AG08396 (cell line): ENCODE measurements at regions not wholly inside any gene's neighbourhood (a gene's known extent, or its start where the extent isn't known, plus 50 kb on each side); places are given as distances from the start of the nearest gene placed in this dataset.

Experiments
- DNase-seq: peaks from one replicate; pipeline ENCODE4 v3.0.0; 2012; ENCODE audit warnings: low spot score, mixed read lengths

- no peak for DNase-seq
Observed at GRCh38 chr5:6918255-6918654, 205.0 kb downstream of the TENT4A start.

DNA sequence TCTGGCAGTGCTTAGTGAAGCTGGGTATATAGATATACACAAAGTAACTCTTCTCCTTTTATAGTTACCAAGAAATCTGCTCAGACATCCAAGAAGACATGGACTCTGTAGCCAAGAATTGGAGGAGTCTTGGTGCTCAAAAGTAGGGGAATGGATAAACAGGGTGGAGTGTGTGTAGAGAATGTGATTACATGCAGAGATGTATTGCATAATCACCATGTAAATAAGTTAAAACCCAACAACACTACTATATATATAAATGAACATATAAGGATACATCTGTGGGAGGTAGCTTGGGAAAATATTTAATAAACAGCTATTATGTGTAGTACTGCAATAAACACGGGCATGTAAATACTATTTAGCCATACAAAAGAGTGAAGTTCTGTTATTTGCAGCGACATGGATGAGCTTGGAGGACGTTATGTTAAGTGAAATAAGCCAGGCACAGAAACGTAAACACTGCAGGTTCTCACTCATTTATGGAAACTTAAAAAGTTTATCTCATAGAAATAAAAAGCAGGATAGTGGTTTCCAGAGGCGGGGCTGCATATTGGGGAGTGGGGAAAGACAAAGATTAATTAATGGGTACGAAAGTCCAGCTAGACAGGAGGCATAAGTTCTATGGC, 207.5 kb downstream of the TENT4A start:
- DNase-seq: no peak

GRCh38 chr5:6926491-6927038, 213.3 kb downstream of the TENT4A start:
- DNase-seq: no peak

DNA sequence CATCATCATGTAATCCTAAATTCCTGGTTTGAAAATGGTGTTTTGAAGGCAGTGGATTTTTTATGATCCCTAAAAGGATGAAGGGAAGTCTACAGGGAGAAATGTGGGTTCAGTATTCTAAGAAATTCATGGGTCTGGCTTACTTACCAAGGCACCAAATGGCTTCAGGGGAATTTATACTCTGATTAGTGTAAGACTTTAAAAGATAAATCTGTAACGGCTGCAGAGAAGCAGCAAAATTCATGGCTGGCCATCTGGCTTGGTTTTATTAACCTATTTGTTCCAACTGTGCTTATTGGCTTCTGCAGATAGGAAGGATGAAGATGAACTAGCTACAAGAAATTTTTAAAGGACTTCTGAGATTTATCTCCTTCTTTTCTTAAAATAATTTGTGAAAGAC, 222.8 kb downstream of the TENT4A start:
- DNase-seq: no peak

- no peak for DNase-seq
Observed at GRCh38 chr5:6937677-6938076, 224.4 kb downstream of the TENT4A start.

GRCh38 chr5:6941631-6942030, 228.4 kb downstream of the TENT4A start:
- DNase-seq: no peak

DNA sequence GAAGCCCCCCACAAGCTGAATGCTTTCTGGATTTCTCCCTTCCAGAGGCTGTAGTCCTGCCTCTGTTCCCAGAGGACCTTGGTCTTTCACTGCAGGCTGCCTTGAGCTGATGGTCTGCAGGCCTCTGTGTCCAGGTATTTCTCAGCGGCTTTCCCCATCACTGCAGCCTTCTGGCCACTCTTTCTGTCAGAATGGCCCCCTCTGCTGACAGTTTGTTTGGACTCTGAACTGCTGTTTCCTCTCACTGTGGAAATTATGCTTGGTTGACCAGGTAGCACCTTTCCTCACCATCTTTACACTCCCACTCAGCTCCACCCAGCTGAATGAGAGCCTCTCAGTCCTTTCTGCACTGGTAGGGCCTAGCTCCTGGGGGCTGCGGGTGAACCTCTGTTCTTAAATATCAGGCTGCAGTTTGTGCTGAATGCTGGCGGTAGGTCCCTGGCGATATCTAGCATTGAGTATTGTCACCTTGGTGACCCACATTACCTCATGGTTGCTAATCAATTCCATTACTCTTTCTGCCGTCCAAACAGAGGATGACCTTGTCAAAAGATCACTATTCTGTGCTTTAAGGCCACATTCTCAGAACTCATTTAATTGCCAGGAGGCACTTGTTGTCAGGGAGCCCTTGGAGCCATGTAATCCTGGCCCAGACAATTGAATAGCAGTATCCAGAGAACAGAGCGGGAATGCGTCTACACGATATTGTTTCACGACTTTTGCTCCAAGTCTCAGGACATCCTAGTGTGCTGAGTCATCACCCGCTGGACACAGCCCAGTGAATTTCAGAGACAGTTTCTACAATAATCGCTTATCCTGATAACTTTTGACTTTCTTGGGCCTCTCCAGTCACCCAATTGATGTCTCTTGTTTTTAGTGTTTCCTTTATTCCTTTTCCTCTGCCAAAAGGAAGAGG, 230.2 kb downstream of the TENT4A start:
- DNase-seq: no peak

DNA sequence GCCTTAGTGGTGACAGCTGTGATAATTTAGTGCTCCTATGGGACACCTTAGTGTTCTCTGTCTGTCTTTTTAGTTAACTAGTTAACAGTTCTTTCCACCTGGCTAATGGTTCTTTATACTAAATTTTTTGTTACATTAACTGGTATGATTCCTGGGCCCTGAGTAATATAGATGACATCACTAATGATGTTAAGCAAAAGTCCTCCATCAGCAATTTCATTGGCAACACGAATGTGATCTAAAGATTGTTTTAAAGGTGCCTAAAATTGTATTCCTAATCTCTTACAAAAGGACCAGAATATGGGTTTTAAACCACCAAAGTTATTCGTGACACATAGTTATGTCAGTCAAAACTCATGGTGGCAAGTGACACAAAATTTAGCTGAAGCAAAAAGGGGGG, 235.3 kb downstream of the TENT4A start:
- no peak for DNase-seq

GRCh38 chr5:6949230-6949629, 236.0 kb downstream of the TENT4A start:
- no peak for DNase-seq

- DNase-seq: no peak
Observed at GRCh38 chr5:6950250-6950649, 237.0 kb downstream of the TENT4A start.

DNA sequence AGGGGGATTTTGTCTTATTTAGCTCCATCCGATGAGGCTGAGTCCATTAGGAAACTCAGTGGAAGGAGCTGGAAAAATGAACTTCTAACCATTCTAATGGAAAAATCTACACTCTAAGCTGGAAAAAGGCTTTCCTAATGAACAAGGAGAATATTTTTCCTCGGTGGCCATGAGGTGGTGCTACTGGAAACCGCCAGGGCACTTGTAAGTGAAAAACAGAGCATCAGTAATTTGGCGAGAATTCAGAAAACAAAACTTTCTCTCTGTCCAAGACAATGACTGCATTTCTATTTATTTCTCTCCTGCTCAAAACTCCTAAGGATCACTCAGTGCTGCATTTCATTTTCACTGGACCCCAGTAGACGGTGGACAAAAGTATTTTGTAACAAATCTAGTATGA, 237.6 kb downstream of the TENT4A start:
- no peak for DNase-seq

DNA sequence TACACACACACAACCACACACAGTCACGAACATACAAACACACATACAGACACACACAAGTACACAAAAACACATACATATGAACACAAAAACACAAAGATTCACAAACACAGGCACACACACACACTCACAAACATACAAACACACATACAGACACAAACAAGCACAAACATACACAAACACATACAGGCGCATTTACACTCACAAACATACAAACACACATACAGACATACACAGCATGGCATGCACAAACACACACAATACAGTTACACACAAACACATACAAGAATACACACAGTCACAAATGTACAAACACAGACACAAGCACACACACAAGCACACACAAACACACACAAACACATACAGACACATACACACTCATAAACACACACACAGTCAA, 247.9 kb downstream of the TENT4A start:
- DNase-seq: no peak

- DNase-seq: no peak
Observed at GRCh38 chr5:6961837-6962635, 248.8 kb downstream of the TENT4A start.

- DNase-seq: no peak
Observed at GRCh38 chr5:6976971-6977370, 263.7 kb downstream of the TENT4A start.

DNA sequence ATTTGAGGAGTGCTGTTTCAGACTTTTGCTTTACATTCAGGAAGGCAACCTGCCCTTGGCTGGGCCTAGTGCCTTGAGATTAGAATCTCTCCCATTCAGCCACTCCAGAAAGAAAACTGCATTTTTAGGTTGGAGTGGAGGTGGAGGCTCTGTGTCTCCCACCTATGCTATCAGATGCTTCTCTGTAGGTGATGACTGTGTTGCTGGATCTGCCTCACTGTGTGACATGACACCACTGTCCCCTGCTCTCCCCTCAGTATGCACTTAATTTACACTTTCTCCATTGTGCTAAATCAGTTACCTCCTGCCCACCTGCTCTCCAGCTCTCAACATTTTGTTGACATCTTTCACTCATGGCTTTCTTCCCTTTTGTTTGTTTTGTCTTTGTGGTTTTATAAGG, 265.8 kb downstream of the TENT4A start:
- no peak for DNase-seq

DNA sequence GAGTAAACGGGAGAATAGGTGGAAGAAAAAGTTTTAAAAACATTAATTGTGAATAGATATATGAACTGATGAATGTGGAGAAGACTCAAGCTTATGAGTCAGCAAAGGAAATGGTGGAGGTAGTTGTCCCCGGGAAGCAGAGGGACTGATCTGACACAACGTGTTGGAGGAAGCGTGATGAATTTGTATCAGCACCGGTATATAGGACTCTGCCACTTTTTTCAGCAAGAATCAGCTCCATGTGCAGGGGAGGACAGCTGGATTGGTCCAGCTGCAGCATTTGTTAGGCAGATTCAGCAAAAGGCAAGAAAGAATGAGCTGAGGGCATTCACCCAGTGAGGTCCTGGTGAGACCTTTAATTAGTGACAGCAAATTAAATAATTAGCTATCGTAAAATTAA, 276.0 kb downstream of the TENT4A start:
- DNase-seq: no peak

DNA sequence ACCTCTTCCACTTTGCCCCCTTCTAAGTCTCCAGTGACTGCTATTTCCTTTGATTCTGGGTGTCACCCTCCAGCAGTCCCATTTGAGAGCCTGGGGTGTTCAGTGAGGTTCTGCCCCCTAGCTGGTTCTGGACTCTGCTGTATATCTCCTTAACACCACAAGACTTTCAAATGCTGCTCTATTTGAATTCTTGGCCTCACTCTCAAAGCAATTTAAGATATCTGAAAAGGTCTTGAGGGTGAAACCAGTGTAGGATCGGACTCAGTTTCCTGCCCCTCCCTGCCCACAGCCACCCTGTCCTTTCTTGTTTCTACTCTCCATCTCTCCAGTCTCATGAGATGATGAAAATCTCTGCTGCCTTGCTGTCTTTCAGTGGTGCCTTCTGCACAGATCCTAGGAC, 280.9 kb downstream of the TENT4A start:
- no peak for DNase-seq

DNA sequence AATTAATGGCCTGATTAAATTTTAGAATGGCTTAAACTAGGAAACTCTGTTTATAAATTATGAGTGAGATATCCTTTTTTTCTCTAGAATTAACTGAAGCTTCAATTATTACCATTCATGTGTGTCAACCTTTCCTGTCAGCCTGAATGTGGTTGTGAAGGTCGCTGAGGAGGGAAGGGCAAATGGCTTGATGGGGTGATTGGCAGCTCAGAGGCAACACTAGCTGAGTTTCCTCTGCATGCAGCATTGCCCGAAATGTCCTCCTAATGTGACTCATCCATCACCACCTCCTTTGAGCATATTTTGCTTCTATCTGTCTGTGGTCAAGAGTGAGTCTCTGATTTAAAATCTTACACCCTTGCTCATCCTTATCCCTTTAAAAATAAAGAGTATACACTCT, 281.9 kb downstream of the TENT4A start:
- DNase-seq: no peak

DNA sequence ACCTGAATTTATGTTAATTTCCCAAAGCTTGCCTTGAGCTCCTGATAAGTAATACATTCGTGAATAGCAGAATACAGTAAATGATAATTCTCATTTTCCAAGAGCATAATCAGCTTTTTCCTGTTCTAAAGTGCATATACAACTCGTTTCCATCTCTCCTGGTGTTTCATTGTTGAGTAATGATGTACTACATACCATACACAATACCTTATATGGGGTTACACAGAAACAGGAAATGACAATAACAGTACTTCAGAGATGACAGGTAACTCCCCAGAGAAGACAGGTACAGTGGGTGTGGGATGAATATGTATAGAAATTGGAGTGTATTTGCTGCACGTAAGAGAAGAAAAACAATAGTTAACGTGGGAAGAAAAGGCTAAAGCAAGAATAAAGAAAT, 287.1 kb downstream of the TENT4A start:
- DNase-seq: no peak

GRCh38 chr5:7010591-7010990, 297.4 kb downstream of the TENT4A start:
- DNase-seq: no peak

- no peak for DNase-seq
Observed at GRCh38 chr5:7012057-7012456, 298.8 kb downstream of the TENT4A start.

GRCh38 chr5:7014611-7015010, 301.4 kb downstream of the TENT4A start:
- DNase-seq: no peak
